KMS-11 (cell line): ENCODE measurements at regions not wholly inside any gene's neighbourhood (a gene's known extent, or its start where the extent isn't known, plus 50 kb on each side); places are given as distances from the start of the nearest gene placed in this dataset.

Experiments used
- H2AFZ ChIP-seq: fragments of 200-600 bp; sonication (generic); 2 replicates; pipeline ENCODE4 v1.6.1; 2016; ENCODE audit warnings: antibody characterized with exemption, mixed run types, low read depth
- H3K27ac ChIP-seq: fragments of 200-600 bp; sonication (generic); 2 replicates; pipeline ENCODE4 v1.6.1; 2016; ENCODE audit warnings: mild to moderate bottlenecking, mixed run types
- H3K27me3 ChIP-seq: fragments of 200-600 bp; sonication (generic); 2 replicates; pipeline ENCODE4 v1.6.1; 2017; ENCODE audit warnings: mild to moderate bottlenecking, low read depth, mixed run types, moderate library complexity; ENCODE audit not compliant: insufficient read depth
- H3K36me3 ChIP-seq: fragments of 200-600 bp; sonication (generic); 2 replicates; pipeline ENCODE4 v1.6.1; 2017; ENCODE audit warnings: mild to moderate bottlenecking, mixed run types; ENCODE audit not compliant: insufficient read depth
- H3K4me1 ChIP-seq: fragments of 200-600 bp; sonication (generic); 2 replicates; pipeline ENCODE4 v1.6.1; 2016; ENCODE audit warnings: mild to moderate bottlenecking, low read depth, mixed run types; ENCODE audit not compliant: poor library complexity, severe bottlenecking
- H3K4me2 ChIP-seq: fragments of 200-600 bp; sonication (generic); 2 replicates; pipeline ENCODE4 v1.7.0; 2016; ENCODE audit warnings: mild to moderate bottlenecking, mixed run types
- H3K4me3 ChIP-seq: fragments of 200-600 bp; sonication (generic); IDR thresholded peaks from 2 replicates; pipeline ENCODE4 v1.6.1; 2017; ENCODE audit warnings: low read depth, low read length, mixed read lengths; ENCODE audit not compliant: insufficient read depth
- H3K79me2 ChIP-seq: fragments of 200-600 bp; sonication (generic); 2 replicates; pipeline ENCODE4 v1.6.1; 2016; ENCODE audit warnings: low read depth, mixed run types; ENCODE audit not compliant: insufficient read depth
- H3K9ac ChIP-seq: fragments of 200-600 bp; sonication (generic); 2 replicates; pipeline ENCODE4 v1.6.1; 2016; ENCODE audit warnings: mild to moderate bottlenecking, mixed run types
- H4K20me1 ChIP-seq: fragments of 200-600 bp; sonication (generic); 2 replicates; pipeline ENCODE4 v1.6.1; 2016; ENCODE audit warnings: mild to moderate bottlenecking, mixed run types; ENCODE audit not compliant: insufficient read depth
- CTCF ChIP-seq: fragments of 200-600 bp; sonication (generic); conservative IDR thresholded peaks from 2 replicates; pipeline ENCODE4 v1.6.1; 2017; ENCODE audit warnings: low read depth, mild to moderate bottlenecking, antibody characterized with exemption, low read length, moderate library complexity, mixed read lengths

GRCh38 chr18:52082246-52082645, 257.8 kb upstream of the DCC start:
- H3K9ac ChIP-seq = no peak overlapping the region
- no peaks in the 10 kb centered on the region for H3K79me2 ChIP-seq
- no peaks in the 10 kb centered on the region for H3K27me3 ChIP-seq
- H3K27ac ChIP-seq = no peak overlapping the region
- no peaks in the 10 kb centered on the region for H3K4me1 ChIP-seq
- no peaks in the 10 kb centered on the region for H3K36me3 ChIP-seq
- no peak for TF ChIP-seq CTCF
- H3K4me3 ChIP-seq = no peak overlapping the region
- no peak overlapping the region for H3K4me2 ChIP-seq
- H4K20me1 ChIP-seq = no peaks in the 10 kb centered on the region
- no peak overlapping the region for H2AFZ ChIP-seq

GRCh38 chr18:52087140-52087539, 252.9 kb upstream of the DCC start:
- TF ChIP-seq CTCF = no peak
- Histone ChIP-seq H3K4me1 (no peaks in the 10 kb centered on the region), H4K20me1 (no peaks in the 10 kb centered on the region), H3K36me3 (no peaks in the 10 kb centered on the region), H2AFZ (no peak overlapping the region), H3K4me3 (no peak overlapping the region), H3K79me2 (no peaks in the 10 kb centered on the region), H3K4me2 (no peak overlapping the region), H3K9ac (no peak overlapping the region), H3K27ac (no peak overlapping the region), H3K27me3 (no peaks in the 10 kb centered on the region)

DNA sequence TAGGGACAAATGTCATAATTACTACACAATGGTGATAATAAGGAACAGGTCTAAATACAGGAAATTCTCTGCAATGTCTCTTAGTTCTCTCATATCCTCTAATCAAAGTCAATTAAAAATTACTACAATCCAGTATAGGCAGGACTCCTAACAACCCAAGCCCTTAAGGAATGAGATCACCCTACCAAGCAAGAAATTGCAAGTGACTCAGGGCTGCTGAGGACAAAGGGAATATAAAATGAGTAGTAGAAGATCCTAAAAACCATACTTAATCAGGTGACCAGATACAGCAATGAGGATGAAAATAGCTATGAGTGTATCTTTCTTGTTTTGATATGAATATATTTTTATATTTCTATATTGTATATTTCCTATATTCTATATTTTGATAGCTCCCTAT, 250.0 kb upstream of the DCC start:
- Histone ChIP-seq H3K4me3 (no peak overlapping the region), H3K4me1 (no peaks in the 10 kb centered on the region), H2AFZ (no peak overlapping the region)

GRCh38 chr18:52093171-52093570, 246.8 kb upstream of the DCC start:
- no peaks in the 10 kb centered on the region for H3K4me1 ChIP-seq
- no peak overlapping the region for H3K4me2 ChIP-seq
- H3K36me3 ChIP-seq = no peaks in the 10 kb centered on the region
- H3K9ac ChIP-seq = no peak overlapping the region
- no peak overlapping the region for H3K27ac ChIP-seq
- no peak overlapping the region for H2AFZ ChIP-seq
- no peak overlapping the region for H3K4me3 ChIP-seq
- H3K27me3 ChIP-seq = no peaks in the 10 kb centered on the region
- TF ChIP-seq CTCF = no peak
- no peaks in the 10 kb centered on the region for H4K20me1 ChIP-seq
- H3K79me2 ChIP-seq = no peaks in the 10 kb centered on the region

More for the DNA sequence above, 250.0 kb upstream of the DCC start:
- Histone ChIP-seq H3K27me3 (no peaks in the 10 kb centered on the region), H3K36me3 (no peaks in the 10 kb centered on the region), H3K9ac (no peak overlapping the region), H3K27ac (no peak overlapping the region), H4K20me1 (no peaks in the 10 kb centered on the region), H3K4me2 (no peak overlapping the region), H3K79me2 (no peaks in the 10 kb centered on the region)
- TF ChIP-seq CTCF = no peak
